GM12878 (cell line): ENCODE measurements at regions not wholly inside any gene's neighbourhood (a gene's known extent, or its start where the extent isn't known, plus 50 kb on each side); places are given as distances from the start of the nearest gene placed in this dataset.

ENCODE experiments used
- ATAC-seq: fragments of 200-7000 bp; cut with Tn5 transposase; 3 replicates; pipeline ENCODE4 v1.9.1; 2020; ENCODE audit warnings: mild to moderate bottlenecking, moderate library complexity
- BruUV-seq: library from RNA; stranded (reverse); fragments of 400-500 nt; replicated peaks from 2 replicates; lab custom pipeline; 2021; lab: Mats Ljungman, UMichigan
- CTCF ChIA-PET: fragments of 300-600 bp; sonication (Branson Sonifier 250); formaldehyde crosslinking; extraction: SDS; loops from one replicate; lab custom pipeline; 2021; ENCODE audit warnings: inconsistent platforms; lab: Yijun Ruan, JAX
- POLR2A ChIA-PET: fragments of 350-600 bp; formaldehyde crosslinking; extraction: SDS; loops from one replicate; lab custom pipeline; 2021; ENCODE audit warnings: inconsistent platforms; lab: Charles Lee
- RAD21 ChIA-PET: fragments of 300-600 bp; sonication (Branson Sonifier 250); formaldehyde crosslinking; loops from one replicate; lab custom pipeline; 2023; ENCODE audit warnings: antibody characterized with exemption; ENCODE audit not compliant: unreplicated experiment; lab: Charles Lee
- SMC1A ChIA-PET: fragments of 300-600 bp; sonication (Branson Sonifier 250); formaldehyde crosslinking; loops from one replicate; lab custom pipeline; 2023; ENCODE audit not compliant: unreplicated experiment, uncharacterized antibody; lab: Charles Lee
- DNase-seq: peaks from one replicate; pipeline ENCODE4 v3.0.0-alpha.2; 2011; ENCODE audit warnings: low read depth, low spot score
- FAIRE-seq: peaks from 3 replicates; lab custom pipeline; 2011; peaks lifted over from hg19 to GRCh38; lab: Jason Lieb, UNC
- H2AFZ ChIP-seq: 2 replicates; pipeline ENCODE4 v1.6.0; 2011; ENCODE audit warnings: low read depth, low read length, control low read depth; ENCODE audit not compliant: control insufficient read depth
- H3K27ac ChIP-seq: 2 replicates; pipeline ENCODE4 v1.5.1; 2011; ENCODE audit warnings: control low read depth; ENCODE audit not compliant: control insufficient read depth, insufficient read depth
- H3K27me3 ChIP-seq, 2 experiments: replicated peaks in 1 of 2; 2 replicates each; pipeline versions ENCODE4 v1.6.0 to v1.6.1; 2011; ENCODE audit warnings: low read length in 1 of 2; ENCODE audit not compliant: control insufficient read depth in 2 of 2, insufficient read depth in 2 of 2
- H3K36me3 ChIP-seq, 2 experiments: 2 replicates each; pipeline ENCODE4 v1.5.1; 2011; ENCODE audit warnings: low read length in 1 of 2; ENCODE audit not compliant: control insufficient read depth in 2 of 2, insufficient read depth in 2 of 2
- H3K4me1 ChIP-seq: 2 replicates; pipeline ENCODE4 v1.6.1; 2011; ENCODE audit warnings: mild to moderate bottlenecking, low read length, moderate library complexity, mixed read lengths; ENCODE audit not compliant: control insufficient read depth, insufficient read depth
- H3K4me2 ChIP-seq: 2 replicates; pipeline ENCODE4 v1.6.0; 2011; ENCODE audit warnings: control low read depth; ENCODE audit not compliant: control insufficient read depth, insufficient read depth
- H3K4me3 ChIP-seq: fragments of 200-600 bp; sonication (generic); 2 replicates; pipeline ENCODE4 v1.5.1; 2016
- H3K79me2 ChIP-seq: 2 replicates; pipeline ENCODE4 v1.6.0; 2011; ENCODE audit warnings: low read length; ENCODE audit not compliant: control insufficient read depth, insufficient read depth
- H3K9ac ChIP-seq: 2 replicates; pipeline ENCODE4 v1.8.0; 2011; ENCODE audit warnings: low read length, control low read depth, mixed read lengths; ENCODE audit not compliant: control insufficient read depth, insufficient read depth
- H3K9me3 ChIP-seq: replicated peaks from 3 replicates; pipeline ENCODE4 v1.5.1; 2011; ENCODE audit warnings: mild to moderate bottlenecking, low read length; ENCODE audit not compliant: control insufficient read depth, insufficient read depth
- H4K20me1 ChIP-seq: 2 replicates; pipeline ENCODE4 v1.6.0; 2011; ENCODE audit not compliant: control insufficient read depth, insufficient read depth
- CREM ChIP-seq: IDR thresholded peaks from 2 replicates; pipeline ENCODE4 v1.6.1; 2014; ENCODE audit warnings: antibody characterized with exemption, low read depth
- EP300 ChIP-seq, 2 experiments: fragments of 150-350 bp in 1 of 2; IDR thresholded peaks; 2 replicates each; pipeline ENCODE4 v1.6.1; 2011 to 2012; ENCODE audit warnings: low read depth in 2 of 2, low read length in 2 of 2, borderline replicate concordance in 1 of 2, improper control_type of control experiment in 1 of 2, inconsistent platforms in 1 of 2; ENCODE audit not compliant: control insufficient read depth in 1 of 2
- NRF1 ChIP-seq: conservative IDR thresholded peaks from 2 replicates; pipeline ENCODE4 v1.6.1; 2011; ENCODE audit warnings: mild to moderate bottlenecking, low read depth, low read length, improper control_type of control experiment
- SIN3A ChIP-seq: IDR thresholded peaks from 2 replicates; pipeline ENCODE4 v1.6.1; 2012; ENCODE audit warnings: low read depth, low read length, improper control_type of control experiment
- SUPT20H ChIP-seq: IDR thresholded peaks from 2 replicates; pipeline ENCODE4 v1.6.1; 2011; ENCODE audit warnings: low read depth, mild to moderate bottlenecking, low read length, moderate library complexity, borderline replicate concordance; ENCODE audit not compliant: control insufficient read depth
- ZNF207 ChIP-seq: fragments of 450-650 bp; IDR thresholded peaks from 2 replicates; pipeline ENCODE4 v1.6.1; 2014; ENCODE audit warnings: antibody characterized with exemption, mild to moderate bottlenecking, borderline replicate concordance
- WGBS: methylation state at CpG from one replicate; pipeline ENCODE4 v1.1.6; 2016; ENCODE audit warnings: low lambda C conversion rate; ENCODE audit not compliant: insufficient replicate concordance, insufficient coverage; ENCODE audit errors: missing lambda C conversion rate; 5-methylcytosine and 5-hydroxymethylcytosine counted together
- in situ Hi-C: fragments of 300-500 bp; cut with MboI; formaldehyde crosslinking; loops from 9 replicates; pipeline ENCODE4 v1.14.3; 2018; ENCODE audit warnings: mixed read lengths
- intact Hi-C: fragments of 100-400 bp; cut with micrococcal nuclease; formaldehyde crosslinking; loops from one replicate; pipeline ENCODE4 v1.14.2; 2022; ENCODE audit not compliant: unreplicated experiment
- TF ChIP-seq, protein P1 (sequence below): fragments of 450-650 bp; IDR thresholded peaks from 2 replicates; pipeline ENCODE4 v1.6.1; 2018; ENCODE audit warnings: mild to moderate bottlenecking, low read depth, moderate library complexity; ENCODE audit not compliant: partially characterized antibody
- TF ChIP-seq, protein P2 (sequence below): fragments of 150-350 bp; IDR thresholded peaks from 2 replicates; pipeline ENCODE4 v1.6.1; 2016; ENCODE audit warnings: low read depth, low read length
- TF ChIP-seq, protein P3 (sequence below): fragments of 450-650 bp; IDR thresholded peaks from 2 replicates; pipeline ENCODE4 v1.6.1; 2017; ENCODE audit warnings: mild to moderate bottlenecking, low read depth, inconsistent platforms; ENCODE audit not compliant: poor library complexity, severe bottlenecking
- TF ChIP-seq, protein P4 (sequence below): IDR thresholded peaks from 2 replicates; pipeline ENCODE4 v1.6.1; 2012; ENCODE audit warnings: mild to moderate bottlenecking, low read depth, low read length

DNA sequence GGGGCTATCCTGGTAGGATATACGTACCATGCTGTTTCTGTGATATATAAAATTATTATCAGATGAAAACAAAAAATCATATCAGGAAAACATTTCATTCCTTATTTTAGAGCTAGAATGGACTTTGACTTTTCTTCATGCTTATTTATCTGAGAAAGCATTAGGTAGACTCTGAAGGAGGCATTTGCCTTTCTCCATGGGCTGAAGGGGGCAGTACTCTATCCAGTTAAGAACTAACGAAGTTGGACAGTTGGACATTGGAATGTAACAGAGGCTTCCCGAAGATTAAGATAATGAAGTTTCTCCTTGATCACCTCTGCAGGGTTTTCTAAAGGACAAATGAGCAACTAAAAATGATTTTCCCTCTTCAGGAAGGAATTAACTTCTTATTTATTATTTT lies 233.9 kb downstream of the SAMD5 start (continued):
- TF ChIP-seq, protein P1, sequence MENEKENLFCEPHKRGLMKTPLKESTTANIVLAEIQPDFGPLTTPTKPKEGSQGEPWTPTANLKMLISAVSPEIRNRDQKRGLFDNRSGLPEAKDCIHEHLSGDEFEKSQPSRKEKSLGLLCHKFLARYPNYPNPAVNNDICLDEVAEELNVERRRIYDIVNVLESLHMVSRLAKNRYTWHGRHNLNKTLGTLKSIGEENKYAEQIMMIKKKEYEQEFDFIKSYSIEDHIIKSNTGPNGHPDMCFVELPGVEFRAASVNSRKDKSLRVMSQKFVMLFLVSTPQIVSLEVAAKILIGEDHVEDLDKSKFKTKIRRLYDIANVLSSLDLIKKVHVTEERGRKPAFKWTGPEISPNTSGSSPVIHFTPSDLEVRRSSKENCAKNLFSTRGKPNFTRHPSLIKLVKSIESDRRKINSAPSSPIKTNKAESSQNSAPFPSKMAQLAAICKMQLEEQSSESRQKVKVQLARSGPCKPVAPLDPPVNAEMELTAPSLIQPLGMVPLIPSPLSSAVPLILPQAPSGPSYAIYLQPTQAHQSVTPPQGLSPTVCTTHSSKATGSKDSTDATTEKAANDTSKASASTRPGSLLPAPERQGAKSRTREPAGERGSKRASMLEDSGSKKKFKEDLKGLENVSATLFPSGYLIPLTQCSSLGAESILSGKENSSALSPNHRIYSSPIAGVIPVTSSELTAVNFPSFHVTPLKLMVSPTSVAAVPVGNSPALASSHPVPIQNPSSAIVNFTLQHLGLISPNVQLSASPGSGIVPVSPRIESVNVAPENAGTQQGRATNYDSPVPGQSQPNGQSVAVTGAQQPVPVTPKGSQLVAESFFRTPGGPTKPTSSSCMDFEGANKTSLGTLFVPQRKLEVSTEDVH: no peak
- no peak for TF ChIP-seq CREM
- TF ChIP-seq, protein P2, sequence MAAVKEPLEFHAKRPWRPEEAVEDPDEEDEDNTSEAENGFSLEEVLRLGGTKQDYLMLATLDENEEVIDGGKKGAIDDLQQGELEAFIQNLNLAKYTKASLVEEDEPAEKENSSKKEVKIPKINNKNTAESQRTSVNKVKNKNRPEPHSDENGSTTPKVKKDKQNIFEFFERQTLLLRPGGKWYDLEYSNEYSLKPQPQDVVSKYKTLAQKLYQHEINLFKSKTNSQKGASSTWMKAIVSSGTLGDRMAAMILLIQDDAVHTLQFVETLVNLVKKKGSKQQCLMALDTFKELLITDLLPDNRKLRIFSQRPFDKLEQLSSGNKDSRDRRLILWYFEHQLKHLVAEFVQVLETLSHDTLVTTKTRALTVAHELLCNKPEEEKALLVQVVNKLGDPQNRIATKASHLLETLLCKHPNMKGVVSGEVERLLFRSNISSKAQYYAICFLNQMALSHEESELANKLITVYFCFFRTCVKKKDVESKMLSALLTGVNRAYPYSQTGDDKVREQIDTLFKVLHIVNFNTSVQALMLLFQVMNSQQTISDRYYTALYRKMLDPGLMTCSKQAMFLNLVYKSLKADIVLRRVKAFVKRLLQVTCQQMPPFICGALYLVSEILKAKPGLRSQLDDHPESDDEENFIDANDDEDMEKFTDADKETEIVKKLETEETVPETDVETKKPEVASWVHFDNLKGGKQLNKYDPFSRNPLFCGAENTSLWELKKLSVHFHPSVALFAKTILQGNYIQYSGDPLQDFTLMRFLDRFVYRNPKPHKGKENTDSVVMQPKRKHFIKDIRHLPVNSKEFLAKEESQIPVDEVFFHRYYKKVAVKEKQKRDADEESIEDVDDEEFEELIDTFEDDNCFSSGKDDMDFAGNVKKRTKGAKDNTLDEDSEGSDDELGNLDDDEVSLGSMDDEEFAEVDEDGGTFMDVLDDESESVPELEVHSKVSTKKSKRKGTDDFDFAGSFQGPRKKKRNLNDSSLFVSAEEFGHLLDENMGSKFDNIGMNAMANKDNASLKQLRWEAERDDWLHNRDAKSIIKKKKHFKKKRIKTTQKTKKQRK: no peak

DNA sequence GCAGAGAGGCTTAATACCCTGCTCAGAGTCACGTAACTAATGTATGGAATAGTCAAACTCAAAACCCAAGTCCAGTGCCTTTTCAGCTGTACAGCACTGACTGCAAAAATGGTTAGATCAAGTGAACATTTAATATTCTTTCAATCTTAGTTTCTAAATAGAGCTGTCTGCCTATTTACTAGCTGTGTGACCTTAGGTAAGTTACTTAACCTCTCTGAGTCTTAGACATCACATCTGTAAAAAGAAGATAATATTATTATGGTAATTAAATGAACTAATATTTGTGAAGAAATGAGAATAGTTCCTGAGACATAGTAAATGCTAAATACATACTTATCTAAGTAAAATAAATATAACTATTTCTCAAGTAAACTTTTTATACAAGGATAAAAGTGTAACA lies 235.5 kb downstream of the SAMD5 start:
- POLR2A ChIA-PET: no interaction called here
- no peak overlapping the region for H3K4me2 ChIP-seq
- no peaks in the 10 kb centered on the region for H3K9me3 ChIP-seq
- in situ Hi-C loops (no loop called here), intact Hi-C loops (no loop called here)
- H3K4me1 ChIP-seq: no peaks in the 10 kb centered on the region
- FAIRE-seq: no peak
- H3K79me2 ChIP-seq: no peaks in the 10 kb centered on the region
- BruUV-seq: no TSS peak
- no peak overlapping the region for H3K9ac ChIP-seq
- H2AFZ ChIP-seq: no peak overlapping the region
- SMC1A ChIA-PET: no interaction called here
- 0% methylated on average over 1 of the region's 1 CpG for WGBS
- CTCF ChIA-PET: no interaction called here
- no peaks in the 10 kb centered on the region for H3K36me3 ChIP-seq
- no peak overlapping the region for H3K27ac ChIP-seq
- RAD21 ChIA-PET: no interaction called here
- H3K27me3 ChIP-seq: no peaks in the 10 kb centered on the region
- no peak overlapping the region for H3K4me3 ChIP-seq
- ATAC-seq: no peak
- no peak for DNase-seq
- H4K20me1 ChIP-seq: no peaks in the 10 kb centered on the region
- TF ChIP-seq SIN3A (no peak), NRF1 (no peak), ZNF207 (no peak), SUPT20H (no peak), EP300 (IDR thresholded peaks at IDR 0.05; ENCODE audit: borderline replicate concordance in 1 of 2, control insufficient read depth in 1 of 2, low read depth in 2 of 2, low read length in 2 of 2) (no peak)
- TF ChIP-seq, protein P3, sequence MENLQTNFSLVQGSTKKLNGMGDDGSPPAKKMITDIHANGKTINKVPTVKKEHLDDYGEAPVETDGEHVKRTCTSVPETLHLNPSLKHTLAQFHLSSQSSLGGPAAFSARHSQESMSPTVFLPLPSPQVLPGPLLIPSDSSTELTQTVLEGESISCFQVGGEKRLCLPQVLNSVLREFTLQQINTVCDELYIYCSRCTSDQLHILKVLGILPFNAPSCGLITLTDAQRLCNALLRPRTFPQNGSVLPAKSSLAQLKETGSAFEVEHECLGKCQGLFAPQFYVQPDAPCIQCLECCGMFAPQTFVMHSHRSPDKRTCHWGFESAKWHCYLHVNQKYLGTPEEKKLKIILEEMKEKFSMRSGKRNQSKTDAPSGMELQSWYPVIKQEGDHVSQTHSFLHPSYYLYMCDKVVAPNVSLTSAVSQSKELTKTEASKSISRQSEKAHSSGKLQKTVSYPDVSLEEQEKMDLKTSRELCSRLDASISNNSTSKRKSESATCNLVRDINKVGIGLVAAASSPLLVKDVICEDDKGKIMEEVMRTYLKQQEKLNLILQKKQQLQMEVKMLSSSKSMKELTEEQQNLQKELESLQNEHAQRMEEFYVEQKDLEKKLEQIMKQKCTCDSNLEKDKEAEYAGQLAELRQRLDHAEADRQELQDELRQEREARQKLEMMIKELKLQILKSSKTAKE: no peak
- TF ChIP-seq, protein P4, sequence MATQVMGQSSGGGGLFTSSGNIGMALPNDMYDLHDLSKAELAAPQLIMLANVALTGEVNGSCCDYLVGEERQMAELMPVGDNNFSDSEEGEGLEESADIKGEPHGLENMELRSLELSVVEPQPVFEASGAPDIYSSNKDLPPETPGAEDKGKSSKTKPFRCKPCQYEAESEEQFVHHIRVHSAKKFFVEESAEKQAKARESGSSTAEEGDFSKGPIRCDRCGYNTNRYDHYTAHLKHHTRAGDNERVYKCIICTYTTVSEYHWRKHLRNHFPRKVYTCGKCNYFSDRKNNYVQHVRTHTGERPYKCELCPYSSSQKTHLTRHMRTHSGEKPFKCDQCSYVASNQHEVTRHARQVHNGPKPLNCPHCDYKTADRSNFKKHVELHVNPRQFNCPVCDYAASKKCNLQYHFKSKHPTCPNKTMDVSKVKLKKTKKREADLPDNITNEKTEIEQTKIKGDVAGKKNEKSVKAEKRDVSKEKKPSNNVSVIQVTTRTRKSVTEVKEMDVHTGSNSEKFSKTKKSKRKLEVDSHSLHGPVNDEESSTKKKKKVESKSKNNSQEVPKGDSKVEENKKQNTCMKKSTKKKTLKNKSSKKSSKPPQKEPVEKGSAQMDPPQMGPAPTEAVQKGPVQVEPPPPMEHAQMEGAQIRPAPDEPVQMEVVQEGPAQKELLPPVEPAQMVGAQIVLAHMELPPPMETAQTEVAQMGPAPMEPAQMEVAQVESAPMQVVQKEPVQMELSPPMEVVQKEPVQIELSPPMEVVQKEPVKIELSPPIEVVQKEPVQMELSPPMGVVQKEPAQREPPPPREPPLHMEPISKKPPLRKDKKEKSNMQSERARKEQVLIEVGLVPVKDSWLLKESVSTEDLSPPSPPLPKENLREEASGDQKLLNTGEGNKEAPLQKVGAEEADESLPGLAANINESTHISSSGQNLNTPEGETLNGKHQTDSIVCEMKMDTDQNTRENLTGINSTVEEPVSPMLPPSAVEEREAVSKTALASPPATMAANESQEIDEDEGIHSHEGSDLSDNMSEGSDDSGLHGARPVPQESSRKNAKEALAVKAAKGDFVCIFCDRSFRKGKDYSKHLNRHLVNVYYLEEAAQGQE: no peak
